ENCODE measurements at regions not wholly inside any gene's neighbourhood (a gene's known extent, or its start where the extent isn't known, plus 50 kb on each side); places are given as distances from the start of the nearest gene placed in this dataset.

DNA sequence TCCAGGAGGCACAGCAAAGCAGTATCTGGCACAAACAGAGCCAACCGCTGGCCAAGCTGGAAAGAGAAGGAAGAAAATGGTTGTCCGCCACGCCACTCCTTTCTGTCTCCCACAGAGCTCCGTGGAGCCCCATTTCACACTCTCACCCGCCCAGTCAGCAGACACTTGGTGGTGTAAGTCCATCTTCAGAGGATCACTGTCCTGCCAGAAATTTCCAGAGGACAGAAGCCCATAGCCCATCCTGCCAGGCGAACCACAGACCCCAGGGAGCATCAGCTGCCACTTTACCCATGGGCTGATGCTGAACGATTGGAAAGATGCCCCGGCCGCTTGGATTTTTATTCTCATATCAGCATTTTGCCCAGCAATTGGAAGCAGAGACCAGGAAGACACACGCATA, 144.7 kb upstream of the LYZL2 start:
- TF ChIP-seq BACH2 (CRISPR knock-in tag; IDR thresholded peaks at IDR 0.05; ENCODE audit: borderline replicate concordance) (no peak), TCF4 (CRISPR knock-in tag; IDR thresholded peaks at IDR 0.05; ENCODE audit: borderline replicate concordance) (no peak), ZC3H10 (CRISPR knock-in tag; IDR thresholded peaks at IDR 0.05) (no peak), ARNTL (CRISPR knock-in tag; IDR thresholded peaks at IDR 0.05; ENCODE audit: borderline replicate concordance, low read depth) (no peak), ZFP30 (CRISPR knock-in tag; IDR thresholded peaks at IDR 0.05) (no peak), ZNF565 (CRISPR knock-in tag; conservative IDR thresholded peaks at IDR 0.05; ENCODE audit: low read depth) (no peak), ESRRG (CRISPR knock-in tag; IDR thresholded peaks at IDR 0.05) (no peak), ZFP3 (CRISPR knock-in tag; IDR thresholded peaks at IDR 0.05) (no peak), TOX (CRISPR knock-in tag; IDR thresholded peaks at IDR 0.05; ENCODE audit: borderline replicate concordance) (no peak), SNAI2 (CRISPR knock-in tag; IDR thresholded peaks at IDR 0.05) (no peak), GLIS3 (CRISPR knock-in tag; IDR thresholded peaks at IDR 0.05) (no peak), ZNF8 (CRISPR knock-in tag; IDR thresholded peaks at IDR 0.05) (no peak), ISL1 (CRISPR knock-in tag; IDR thresholded peaks at IDR 0.05) (no peak), CSDC2 (CRISPR knock-in tag; IDR thresholded peaks at IDR 0.05) (no peak)
- TF ChIP-seq, protein P1, sequence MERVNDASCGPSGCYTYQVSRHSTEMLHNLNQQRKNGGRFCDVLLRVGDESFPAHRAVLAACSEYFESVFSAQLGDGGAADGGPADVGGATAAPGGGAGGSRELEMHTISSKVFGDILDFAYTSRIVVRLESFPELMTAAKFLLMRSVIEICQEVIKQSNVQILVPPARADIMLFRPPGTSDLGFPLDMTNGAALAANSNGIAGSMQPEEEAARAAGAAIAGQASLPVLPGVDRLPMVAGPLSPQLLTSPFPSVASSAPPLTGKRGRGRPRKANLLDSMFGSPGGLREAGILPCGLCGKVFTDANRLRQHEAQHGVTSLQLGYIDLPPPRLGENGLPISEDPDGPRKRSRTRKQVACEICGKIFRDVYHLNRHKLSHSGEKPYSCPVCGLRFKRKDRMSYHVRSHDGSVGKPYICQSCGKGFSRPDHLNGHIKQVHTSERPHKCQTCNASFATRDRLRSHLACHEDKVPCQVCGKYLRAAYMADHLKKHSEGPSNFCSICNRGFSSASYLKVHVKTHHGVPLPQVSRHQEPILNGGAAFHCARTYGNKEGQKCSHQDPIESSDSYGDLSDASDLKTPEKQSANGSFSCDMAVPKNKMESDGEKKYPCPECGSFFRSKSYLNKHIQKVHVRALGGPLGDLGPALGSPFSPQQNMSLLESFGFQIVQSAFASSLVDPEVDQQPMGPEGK (CRISPR knock-in tag; IDR thresholded peaks at IDR 0.05; ENCODE audit: borderline replicate concordance): no peak
- TF ChIP-seq, protein P2, sequence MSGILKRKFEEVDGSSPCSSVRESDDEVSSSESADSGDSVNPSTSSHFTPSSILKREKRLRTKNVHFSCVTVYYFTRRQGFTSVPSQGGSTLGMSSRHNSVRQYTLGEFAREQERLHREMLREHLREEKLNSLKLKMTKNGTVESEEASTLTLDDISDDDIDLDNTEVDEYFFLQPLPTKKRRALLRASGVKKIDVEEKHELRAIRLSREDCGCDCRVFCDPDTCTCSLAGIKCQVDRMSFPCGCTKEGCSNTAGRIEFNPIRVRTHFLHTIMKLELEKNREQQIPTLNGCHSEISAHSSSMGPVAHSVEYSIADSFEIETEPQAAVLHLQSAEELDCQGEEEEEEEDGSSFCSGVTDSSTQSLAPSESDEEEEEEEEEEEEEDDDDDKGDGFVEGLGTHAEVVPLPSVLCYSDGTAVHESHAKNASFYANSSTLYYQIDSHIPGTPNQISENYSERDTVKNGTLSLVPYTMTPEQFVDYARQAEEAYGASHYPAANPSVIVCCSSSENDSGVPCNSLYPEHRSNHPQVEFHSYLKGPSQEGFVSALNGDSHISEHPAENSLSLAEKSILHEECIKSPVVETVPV (CRISPR knock-in tag; IDR thresholded peaks at IDR 0.05): no peak
- TF ChIP-seq, protein P3, sequence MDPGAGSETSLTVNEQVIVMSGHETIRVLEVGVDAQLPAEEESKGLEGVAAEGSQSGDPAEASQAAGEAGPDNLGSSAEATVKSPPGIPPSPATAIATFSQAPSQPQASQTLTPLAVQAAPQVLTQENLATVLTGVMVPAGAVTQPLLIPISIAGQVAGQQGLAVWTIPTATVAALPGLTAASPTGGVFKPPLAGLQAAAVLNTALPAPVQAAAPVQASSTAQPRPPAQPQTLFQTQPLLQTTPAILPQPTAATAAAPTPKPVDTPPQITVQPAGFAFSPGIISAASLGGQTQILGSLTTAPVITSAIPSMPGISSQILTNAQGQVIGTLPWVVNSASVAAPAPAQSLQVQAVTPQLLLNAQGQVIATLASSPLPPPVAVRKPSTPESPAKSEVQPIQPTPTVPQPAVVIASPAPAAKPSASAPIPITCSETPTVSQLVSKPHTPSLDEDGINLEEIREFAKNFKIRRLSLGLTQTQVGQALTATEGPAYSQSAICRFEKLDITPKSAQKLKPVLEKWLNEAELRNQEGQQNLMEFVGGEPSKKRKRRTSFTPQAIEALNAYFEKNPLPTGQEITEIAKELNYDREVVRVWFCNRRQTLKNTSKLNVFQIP (CRISPR knock-in tag; IDR thresholded peaks at IDR 0.05; ENCODE audit: borderline replicate concordance, low read depth): no peak
- TF ChIP-seq, protein P4, sequence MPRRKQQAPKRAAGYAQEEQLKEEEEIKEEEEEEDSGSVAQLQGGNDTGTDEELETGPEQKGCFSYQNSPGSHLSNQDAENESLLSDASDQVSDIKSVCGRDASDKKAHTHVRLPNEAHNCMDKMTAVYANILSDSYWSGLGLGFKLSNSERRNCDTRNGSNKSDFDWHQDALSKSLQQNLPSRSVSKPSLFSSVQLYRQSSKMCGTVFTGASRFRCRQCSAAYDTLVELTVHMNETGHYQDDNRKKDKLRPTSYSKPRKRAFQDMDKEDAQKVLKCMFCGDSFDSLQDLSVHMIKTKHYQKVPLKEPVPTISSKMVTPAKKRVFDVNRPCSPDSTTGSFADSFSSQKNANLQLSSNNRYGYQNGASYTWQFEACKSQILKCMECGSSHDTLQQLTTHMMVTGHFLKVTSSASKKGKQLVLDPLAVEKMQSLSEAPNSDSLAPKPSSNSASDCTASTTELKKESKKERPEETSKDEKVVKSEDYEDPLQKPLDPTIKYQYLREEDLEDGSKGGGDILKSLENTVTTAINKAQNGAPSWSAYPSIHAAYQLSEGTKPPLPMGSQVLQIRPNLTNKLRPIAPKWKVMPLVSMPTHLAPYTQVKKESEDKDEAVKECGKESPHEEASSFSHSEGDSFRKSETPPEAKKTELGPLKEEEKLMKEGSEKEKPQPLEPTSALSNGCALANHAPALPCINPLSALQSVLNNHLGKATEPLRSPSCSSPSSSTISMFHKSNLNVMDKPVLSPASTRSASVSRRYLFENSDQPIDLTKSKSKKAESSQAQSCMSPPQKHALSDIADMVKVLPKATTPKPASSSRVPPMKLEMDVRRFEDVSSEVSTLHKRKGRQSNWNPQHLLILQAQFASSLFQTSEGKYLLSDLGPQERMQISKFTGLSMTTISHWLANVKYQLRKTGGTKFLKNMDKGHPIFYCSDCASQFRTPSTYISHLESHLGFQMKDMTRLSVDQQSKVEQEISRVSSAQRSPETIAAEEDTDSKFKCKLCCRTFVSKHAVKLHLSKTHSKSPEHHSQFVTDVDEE (CRISPR knock-in tag; IDR thresholded peaks at IDR 0.05): no peak
- TF ChIP-seq, protein P5, sequence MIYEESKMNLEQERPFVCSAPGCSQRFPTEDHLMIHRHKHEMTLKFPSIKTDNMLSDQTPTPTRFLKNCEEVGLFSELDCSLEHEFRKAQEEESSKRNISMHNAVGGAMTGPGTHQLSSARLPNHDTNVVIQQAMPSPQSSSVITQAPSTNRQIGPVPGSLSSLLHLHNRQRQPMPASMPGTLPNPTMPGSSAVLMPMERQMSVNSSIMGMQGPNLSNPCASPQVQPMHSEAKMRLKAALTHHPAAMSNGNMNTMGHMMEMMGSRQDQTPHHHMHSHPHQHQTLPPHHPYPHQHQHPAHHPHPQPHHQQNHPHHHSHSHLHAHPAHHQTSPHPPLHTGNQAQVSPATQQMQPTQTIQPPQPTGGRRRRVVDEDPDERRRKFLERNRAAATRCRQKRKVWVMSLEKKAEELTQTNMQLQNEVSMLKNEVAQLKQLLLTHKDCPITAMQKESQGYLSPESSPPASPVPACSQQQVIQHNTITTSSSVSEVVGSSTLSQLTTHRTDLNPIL (CRISPR knock-in tag; IDR thresholded peaks at IDR 0.05; ENCODE audit: low read depth): no peak
- ATAC-seq: no peak

DNA sequence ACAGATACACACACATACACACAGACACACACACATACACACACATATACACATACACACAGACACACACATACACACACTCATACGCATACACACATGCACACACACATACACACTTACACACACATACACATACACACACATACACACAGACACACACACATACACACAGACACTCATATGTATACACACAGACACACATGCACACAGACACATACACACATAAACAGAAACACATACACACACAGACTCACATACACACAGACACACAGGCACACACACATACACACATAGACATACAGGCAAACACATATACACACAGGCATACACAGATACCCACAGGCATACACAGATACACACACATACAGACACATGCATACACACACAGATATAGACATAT, 143.9 kb upstream of the LYZL2 start:
- no peak for ATAC-seq
- TF ChIP-seq ZC3H10 (CRISPR knock-in tag; IDR thresholded peaks at IDR 0.05) (no peak), GLIS3 (CRISPR knock-in tag; IDR thresholded peaks at IDR 0.05) (no peak), TOX (CRISPR knock-in tag; IDR thresholded peaks at IDR 0.05; ENCODE audit: borderline replicate concordance) (no peak), ZFP3 (CRISPR knock-in tag; IDR thresholded peaks at IDR 0.05) (no peak), OSR1 (CRISPR knock-in tag; IDR thresholded peaks at IDR 0.05) (no peak), ZNF8 (CRISPR knock-in tag; IDR thresholded peaks at IDR 0.05) (no peak), CSDC2 (CRISPR knock-in tag; IDR thresholded peaks at IDR 0.05) (no peak), TCF4 (CRISPR knock-in tag; IDR thresholded peaks at IDR 0.05; ENCODE audit: borderline replicate concordance) (no peak), ZNF70 (CRISPR knock-in tag; IDR thresholded peaks at IDR 0.05) (no peak), BACH2 (CRISPR knock-in tag; IDR thresholded peaks at IDR 0.05; ENCODE audit: borderline replicate concordance) (no peak), ZNF565 (CRISPR knock-in tag; conservative IDR thresholded peaks at IDR 0.05; ENCODE audit: low read depth) (no peak), SNAI2 (CRISPR knock-in tag; IDR thresholded peaks at IDR 0.05) (no peak), PPARA (CRISPR knock-in tag; IDR thresholded peaks at IDR 0.05; ENCODE audit: borderline replicate concordance) (no peak), RARB (CRISPR knock-in tag; IDR thresholded peaks at IDR 0.05) (no peak), ZFP30 (CRISPR knock-in tag; IDR thresholded peaks at IDR 0.05) (no peak)
- TF ChIP-seq, protein P3 (CRISPR knock-in tag; IDR thresholded peaks at IDR 0.05; ENCODE audit: borderline replicate concordance, low read depth): no peak
- TF ChIP-seq, protein P1 (CRISPR knock-in tag; IDR thresholded peaks at IDR 0.05; ENCODE audit: borderline replicate concordance): no peak
- TF ChIP-seq, protein P4 (CRISPR knock-in tag; IDR thresholded peaks at IDR 0.05): no peak

All from SK-N-SH treated with all-trans-retinoic acid at 6 μM for 48 hours (cell line).